Islet of Langerhans (tissue), 1 donor: ENCODE measurements at regions not wholly inside any gene's neighbourhood (a gene's known extent, or its start where the extent isn't known, plus 50 kb on each side); places are given as distances from the start of the nearest gene placed in this dataset.
"Not testable (repeated sequence)": the region's sequence is repeated elsewhere in the genome, so short reads cannot be mapped to it uniquely, and the experiment has no call there.

Experiments
- FAIRE-seq: peaks from one replicate; lab custom pipeline; 2011; peaks lifted over from hg19 to GRCh38; lab: Jason Lieb, UNC

DNA sequence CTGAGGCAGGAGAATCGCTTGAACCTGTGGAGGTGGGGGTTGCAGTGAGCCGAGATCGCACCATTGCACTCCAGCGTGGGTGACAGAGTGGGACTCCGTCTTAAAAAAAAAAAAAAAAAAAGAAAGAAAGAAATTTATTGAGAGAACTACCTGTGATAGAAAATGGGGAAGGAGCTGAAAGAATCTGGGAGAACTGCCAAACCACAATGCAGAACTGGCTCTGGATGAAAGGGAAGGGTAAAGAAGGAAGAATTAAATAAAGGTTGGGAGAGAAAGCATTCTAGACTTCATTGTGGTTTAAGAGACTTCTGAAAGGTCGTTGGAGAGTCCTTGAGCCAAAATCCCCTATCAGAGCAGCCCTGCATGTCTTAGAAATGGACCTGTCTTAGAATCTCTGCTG, 567.9 kb upstream of the HTR2C start:
- no peak for FAIRE-seq

DNA sequence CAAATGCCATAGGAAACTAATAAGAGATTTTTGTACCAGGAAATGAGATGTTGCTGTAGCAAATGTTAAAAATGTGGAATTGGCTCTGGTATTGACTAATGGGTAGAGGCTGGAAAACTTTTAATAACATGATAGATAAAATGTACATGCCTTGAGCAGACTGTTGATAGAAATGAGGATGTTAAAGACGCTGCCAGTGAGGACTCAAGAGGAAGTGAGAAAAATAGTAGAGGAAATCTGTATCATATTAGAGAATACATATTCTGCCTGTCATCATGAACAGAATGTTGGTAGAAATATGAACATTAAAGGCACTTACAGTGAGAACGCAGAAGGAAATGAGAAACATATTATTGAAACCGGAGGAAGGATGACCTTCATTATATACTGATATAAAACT, 577.2 kb upstream of the HTR2C start:
- no peak for FAIRE-seq

- FAIRE-seq = no peak
Measured at GRCh38 chrX:113996781-113997180, 587.1 kb upstream of the HTR2C start.

- FAIRE-seq = not testable (repeated sequence)
Measured at GRCh38 chrX:113991720-113992119, 592.2 kb upstream of the HTR2C start.

DNA sequence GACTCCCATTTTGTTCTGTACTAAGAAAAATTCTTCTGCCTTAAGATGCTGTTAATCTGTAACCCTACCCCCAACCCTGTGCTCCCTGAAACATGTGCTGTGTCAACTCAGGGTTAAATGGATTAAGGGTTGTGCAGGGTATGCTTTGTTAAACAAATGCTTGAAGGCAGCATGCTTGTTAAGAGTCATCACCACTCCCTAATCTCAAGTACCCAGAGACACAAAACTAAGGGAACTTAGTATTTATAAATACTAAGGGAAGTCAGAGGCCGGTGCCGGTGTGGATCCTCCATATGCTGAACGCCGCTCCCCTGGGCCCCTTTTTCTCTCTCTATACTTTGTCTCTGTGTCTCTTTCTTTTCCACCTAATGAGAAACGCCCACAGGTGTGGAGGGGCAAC, 593.2 kb upstream of the HTR2C start:
- not testable (repeated sequence) for FAIRE-seq

- FAIRE-seq = not testable (repeated sequence)
Measured at GRCh38 chrX:113988315-113988935, 595.5 kb upstream of the HTR2C start.

GRCh38 chrX:113986427-113986826, 597.5 kb upstream of the HTR2C start:
- FAIRE-seq = no peak

DNA sequence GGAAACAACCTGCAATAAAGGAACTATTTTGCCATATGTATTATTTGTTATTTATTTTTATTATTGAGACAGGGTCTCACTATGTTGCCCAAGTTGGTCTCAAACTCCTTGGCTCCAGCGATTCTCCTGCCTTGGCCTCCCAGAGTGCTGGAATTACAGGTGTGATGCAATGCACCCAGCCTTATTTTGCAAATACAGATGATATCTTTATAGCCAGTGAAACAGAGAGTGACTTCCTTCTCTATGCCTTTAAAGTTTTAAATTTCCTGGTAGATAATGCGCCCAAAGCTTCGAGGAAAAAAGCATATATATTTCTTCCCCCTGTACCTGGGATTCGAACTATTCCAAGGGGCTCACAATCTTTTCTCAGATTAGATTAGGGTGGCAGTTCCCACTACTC, 601.1 kb upstream of the HTR2C start:
- no peak for FAIRE-seq

- no peak for FAIRE-seq
Measured at GRCh38 chrX:113980953-113981352, 602.9 kb upstream of the HTR2C start.

GRCh38 chrX:113977887-113978286, 606.0 kb upstream of the HTR2C start:
- no peak for FAIRE-seq

GRCh38 chrX:113975441-113975840, 608.4 kb upstream of the HTR2C start:
- FAIRE-seq = no peak

DNA sequence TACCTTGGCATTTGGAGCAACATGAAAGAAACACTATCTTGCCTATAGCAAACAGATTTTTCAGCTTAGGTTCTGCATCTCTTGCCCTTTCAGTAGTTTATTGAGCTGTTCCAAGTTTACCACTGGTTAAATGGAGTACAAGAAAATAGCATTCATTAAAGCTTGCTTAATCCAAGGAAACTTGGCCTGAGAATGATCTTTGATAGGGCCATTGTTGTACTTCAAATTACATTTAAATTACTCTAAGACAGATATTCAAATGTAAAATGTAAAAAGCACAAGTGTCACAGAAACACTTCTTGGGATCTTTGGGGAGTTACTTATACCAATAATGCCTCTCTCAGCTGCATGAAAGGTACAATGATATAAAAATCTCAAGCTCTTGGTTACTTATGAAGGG, 609.0 kb upstream of the HTR2C start:
- FAIRE-seq = no peak

DNA sequence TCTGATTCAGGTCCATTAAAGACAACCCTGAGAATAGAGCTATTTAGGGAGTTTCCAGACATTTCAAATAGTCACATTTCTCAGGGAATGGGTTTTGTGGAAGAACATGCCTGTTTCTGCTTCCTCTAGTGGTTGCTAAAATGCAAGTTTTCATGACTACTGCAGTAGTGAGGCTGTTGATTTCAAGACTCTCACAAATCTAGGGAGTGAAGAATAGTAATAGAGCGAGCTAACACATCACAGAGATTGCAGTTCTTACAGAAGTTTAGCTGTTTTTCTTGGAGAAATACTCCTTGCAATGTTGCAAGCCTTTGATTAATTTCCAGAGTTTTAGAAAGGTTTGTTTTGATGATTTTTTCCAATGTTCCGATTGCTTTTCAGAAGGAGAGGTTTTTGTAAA, 610.2 kb upstream of the HTR2C start:
- FAIRE-seq = no peak

DNA sequence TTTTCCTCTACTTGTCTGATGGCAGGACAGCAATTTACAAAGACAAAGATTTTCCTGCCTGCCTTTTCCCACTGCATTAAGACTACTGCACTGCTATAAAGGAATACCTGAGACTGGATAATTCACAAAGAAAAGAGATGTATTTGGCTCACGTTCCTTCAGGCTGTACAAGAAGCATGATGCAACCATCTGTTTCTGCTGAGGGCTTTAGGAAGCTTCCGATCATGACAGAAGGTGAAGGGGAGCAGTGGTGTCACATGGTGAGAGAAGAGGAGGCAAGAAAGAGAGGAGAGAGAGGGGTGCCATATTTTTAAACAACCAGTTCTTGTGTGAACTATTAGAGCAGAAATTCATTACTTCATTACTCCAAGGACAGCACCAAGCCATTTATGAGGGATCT, 617.1 kb upstream of the HTR2C start:
- no peak for FAIRE-seq

GRCh38 chrX:113962343-113962742, 621.5 kb upstream of the HTR2C start:
- no peak for FAIRE-seq

DNA sequence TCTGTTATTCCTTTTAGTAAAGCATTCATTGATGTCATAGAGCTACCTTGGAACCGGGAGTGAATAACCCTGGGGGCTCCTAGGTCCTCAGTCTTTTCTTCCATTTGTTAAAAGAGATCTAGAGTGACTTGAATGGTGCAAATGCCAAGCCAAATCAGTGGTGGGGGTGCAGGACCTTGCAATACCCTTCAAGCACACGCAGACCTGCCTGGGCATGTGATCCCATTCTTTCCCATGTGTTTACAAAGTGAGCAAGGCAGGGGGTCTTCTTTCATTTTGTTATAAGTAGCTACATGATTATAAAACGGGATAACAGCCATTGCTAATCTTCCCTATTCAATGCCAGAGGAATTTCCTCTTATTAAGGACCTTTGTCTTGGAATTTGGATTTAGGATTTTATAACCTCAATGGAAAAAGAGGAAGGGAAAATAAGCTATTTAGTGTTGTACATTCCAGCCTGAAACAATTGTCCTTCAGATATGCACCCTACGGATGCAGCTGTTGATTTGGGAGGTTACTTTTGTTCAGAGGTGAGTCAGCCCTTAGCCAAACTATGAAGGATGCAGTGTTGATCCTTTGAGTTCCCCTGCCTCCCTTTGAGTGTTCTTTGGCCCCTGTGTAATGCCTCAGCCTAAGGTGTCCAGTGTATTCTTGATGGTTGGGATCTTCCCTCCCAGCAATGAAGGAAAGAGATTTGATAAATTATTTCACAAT, 623.8 kb upstream of the HTR2C start:
- no peak for FAIRE-seq

GRCh38 chrX:113956936-113957335, 627.0 kb upstream of the HTR2C start:
- no peak for FAIRE-seq

- FAIRE-seq = no peak
Measured at GRCh38 chrX:113954297-113954696, 629.6 kb upstream of the HTR2C start.

GRCh38 chrX:113950081-113950678, 633.7 kb upstream of the HTR2C start:
- FAIRE-seq = no peak

DNA sequence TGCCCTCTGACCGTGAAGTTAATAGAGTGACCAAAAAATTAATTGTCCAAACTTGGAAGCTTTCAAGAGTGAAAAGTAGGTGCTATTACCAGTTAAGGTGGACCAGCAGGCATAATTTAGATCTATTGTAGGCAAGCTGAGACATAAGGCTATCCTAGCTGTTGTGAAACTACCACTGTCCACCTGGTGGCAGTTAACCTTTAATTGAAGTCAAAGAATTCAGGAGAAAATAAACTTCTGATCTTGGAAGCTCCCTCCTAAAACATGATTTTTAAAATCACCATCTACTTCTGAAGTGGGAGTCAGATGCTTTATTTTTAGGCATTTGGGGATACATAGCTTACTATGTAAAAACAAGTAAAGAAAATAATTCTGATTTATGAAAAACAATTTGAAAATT, 636.3 kb upstream of the HTR2C start:
- FAIRE-seq = no peak

DNA sequence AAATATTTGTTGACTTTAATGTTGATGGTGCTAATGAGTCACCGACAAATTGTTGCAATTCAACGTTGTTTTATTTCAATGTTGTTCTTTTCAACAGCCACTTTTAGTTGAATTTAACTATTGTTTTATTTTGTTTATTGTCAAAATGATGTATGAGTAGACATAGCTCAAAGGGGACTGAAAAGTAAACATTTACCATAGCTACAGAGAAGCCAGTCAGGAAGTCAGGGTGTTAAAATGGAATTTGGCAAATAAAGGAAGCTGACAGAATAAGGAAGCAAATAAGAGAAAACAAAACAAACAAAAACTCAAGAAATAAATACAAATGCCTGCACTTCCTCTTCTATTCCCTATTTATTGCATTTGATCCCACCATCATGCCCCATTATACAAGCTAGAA, 648.4 kb upstream of the HTR2C start:
- FAIRE-seq = no peak

DNA sequence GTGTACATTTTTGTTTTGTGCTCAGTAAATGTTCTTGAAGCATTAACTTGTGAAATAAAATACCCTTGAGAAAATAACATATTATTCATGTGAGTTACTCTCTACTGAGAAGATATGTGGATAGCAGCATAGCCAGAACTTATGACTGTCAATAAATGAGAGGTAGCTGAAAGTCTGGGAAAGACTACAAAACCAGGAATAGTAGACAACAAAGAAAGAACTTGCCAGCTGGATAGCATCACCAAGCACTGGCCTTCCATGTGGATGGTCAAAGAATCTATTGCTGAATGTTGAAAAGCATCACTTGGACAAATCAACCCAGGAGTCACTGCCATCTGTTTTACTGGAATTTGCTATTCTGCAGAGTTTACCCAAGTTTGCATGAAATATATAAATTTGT, 650.0 kb upstream of the HTR2C start:
- FAIRE-seq = no peak

GRCh38 chrX:113929004-113929403, 654.9 kb upstream of the HTR2C start:
- no peak for FAIRE-seq

GRCh38 chrX:113920661-113921060, 663.2 kb upstream of the HTR2C start:
- no peak for FAIRE-seq
